CD4-positive, alpha-beta T cell (primary cell): ENCODE measurements at regions not wholly inside any gene's neighbourhood (a gene's known extent, or its start where the extent isn't known, plus 50 kb on each side); places are given as distances from the start of the nearest gene placed in this dataset.

ENCODE experiments used
- ATAC-seq: fragments of 200-7000 bp; cut with Tn5 transposase; one replicate; pipeline ENCODE4 v1.10.0; 2022; ENCODE audit warnings: mild to moderate bottlenecking; ENCODE audit not compliant: poor library complexity
- CTCF ChIA-PET: fragments of 350-600 bp; sonication (Branson Sonifier 250); formaldehyde crosslinking; loops from one replicate; lab custom pipeline; 2021; ENCODE audit warnings: antibody characterized with exemption, inconsistent platforms; lab: Charles Lee
- POLR2A ChIA-PET: fragments of 350-600 bp; sonication (Branson Sonifier 250); formaldehyde crosslinking; loops from one replicate; lab custom pipeline; 2021; ENCODE audit warnings: antibody characterized with exemption, inconsistent platforms; lab: Charles Lee
- DNase-seq, 14 experiments: peaks; one replicate each; pipeline ENCODE4 v3.0.0-alpha.2; 2013 to 2020; ENCODE audit warnings: mixed read lengths in 2 of 14
- H3K27ac ChIP-seq, 2 donors: one replicate each; pipeline versions ENCODE4 v1.5.1 to v1.7.0; 2013; ENCODE audit warnings: low read length in 2 of 2, low read depth in 1 of 2, mild to moderate bottlenecking in 1 of 2
- H3K27me3 ChIP-seq, 2 experiments: 1 replicate in 1 of 2; 2 replicates in 1 of 2; pipeline versions ENCODE4 v1.6.1 to v1.7.0; 2013; ENCODE audit warnings: low read length in 2 of 2, control low read depth in 1 of 2, mild to moderate bottlenecking in 1 of 2, moderate library complexity in 1 of 2; ENCODE audit not compliant: insufficient read depth in 2 of 2, control insufficient read depth in 1 of 2
- H3K36me3 ChIP-seq: one replicate; pipeline ENCODE4 v1.6.1; 2013; ENCODE audit warnings: low read length, control low read depth; ENCODE audit not compliant: insufficient read depth
- H3K4me1 ChIP-seq: one replicate; pipeline ENCODE4 v1.6.1; 2013; ENCODE audit warnings: low read length, control low read depth; ENCODE audit not compliant: insufficient read depth
- H3K4me3 ChIP-seq: one replicate; pipeline ENCODE4 v1.5.1; 2013; ENCODE audit warnings: mild to moderate bottlenecking, low read length, moderate library complexity
- H3K9me3 ChIP-seq, 2 experiments: 1 replicate in 1 of 2; 2 replicates in 1 of 2; pipeline versions ENCODE4 v1.6.1 to v1.7.0; 2013; ENCODE audit warnings: low read length in 2 of 2, mild to moderate bottlenecking in 2 of 2, control low read depth in 1 of 2, moderate library complexity in 1 of 2; ENCODE audit not compliant: control insufficient read depth in 1 of 2, insufficient read depth in 1 of 2
- H3K27ac Mint-ChIP-seq: one replicate; pipeline ENCODE4 v1.8.0; 2020; ENCODE audit warnings: mixed read lengths
- H3K27me3 Mint-ChIP-seq: one replicate; pipeline ENCODE4 v1.8.0; 2021; ENCODE audit warnings: mixed read lengths
- H3K36me3 Mint-ChIP-seq: one replicate; pipeline ENCODE4 v1.8.0; 2021; ENCODE audit warnings: low read depth, mixed read lengths
- H3K4me1 Mint-ChIP-seq: one replicate; pipeline ENCODE4 v1.8.0; 2021; ENCODE audit warnings: low read depth, mixed read lengths
- H3K4me3 Mint-ChIP-seq: one replicate; pipeline ENCODE4 v1.8.0; 2020; ENCODE audit warnings: mild to moderate bottlenecking, mixed read lengths
- H3K9me3 Mint-ChIP-seq: one replicate; pipeline ENCODE4 v1.8.0; 2020; ENCODE audit warnings: mixed read lengths
- CTCF ChIP-seq: fragments of 200-600 bp; IDR thresholded peaks from one replicate; pipeline ENCODE4 v1.8.0; 2022; ENCODE audit warnings: antibody characterized with exemption, mild to moderate bottlenecking
- intact Hi-C, 2 experiments: fragments of 100-400 bp; cut with DNase I in 1 of 2; cut with micrococcal nuclease in 1 of 2; formaldehyde crosslinking; loops; one replicate each; pipeline versions ENCODE4 v1.15.1 to v1.9.0; 2023 to 2025; cut with DNase I, micrococcal nuclease

GRCh38 chr2:23327416-23327815, 57.6 kb upstream of the KLHL29 start:
- no peaks in the 10 kb centered on the region for H3K36me3 Mint-ChIP-seq
- no peak for ATAC-seq
- peaks cover 18% of the 10 kb centered on the region for H3K27me3 Mint-ChIP-seq
- Histone ChIP-seq H3K36me3 (no peaks in the 10 kb centered on the region), H3K9me3 (peaks cover 0 to 4% of the 10 kb centered on the region in 2 experiments), H3K27ac (no peak overlapping the region), H3K27me3 (peaks cover 0 to 6% of the 10 kb centered on the region in 2 experiments), H3K4me1 (no peaks in the 10 kb centered on the region), H3K4me3 (no peak overlapping the region)
- no peak overlapping the region for H3K27ac Mint-ChIP-seq
- H3K9me3 Mint-ChIP-seq = no peaks in the 10 kb centered on the region
- no peak for TF ChIP-seq CTCF
- CTCF ChIA-PET = no interaction called here
- H3K4me1 Mint-ChIP-seq = no peaks in the 10 kb centered on the region
- no peak overlapping the region for H3K4me3 Mint-ChIP-seq
- POLR2A ChIA-PET = no interaction called here
- intact Hi-C loops = no loop called here
- no peak for DNase-seq

- Histone ChIP-seq H3K4me1 (no peaks in the 10 kb centered on the region), H3K4me3 (no peak overlapping the region), H3K9me3 (peaks cover 0 to 4% of the 10 kb centered on the region in 2 experiments), H3K36me3 (no peaks in the 10 kb centered on the region), H3K27ac (no peak overlapping the region), H3K27me3 (peaks cover 3 to 5% of the 10 kb centered on the region in 2 experiments)
- Mint-ChIP-seq H3K9me3 (no peaks in the 10 kb centered on the region), H3K4me1 (no peaks in the 10 kb centered on the region), H3K4me3 (no peak overlapping the region), H3K36me3 (no peaks in the 10 kb centered on the region), H3K27me3 (peaks cover 16% of the 10 kb centered on the region), H3K27ac (no peak overlapping the region)
- CTCF ChIA-PET = no interaction called here
- POLR2A ChIA-PET = no interaction called here
- DNase-seq = no peak
- no peak for ATAC-seq
- no peak for TF ChIP-seq CTCF
- intact Hi-C loops = no loop called here
These were observed 57.1 kb upstream of the KLHL29 start for GRCh38 chr2:23327887-23328286.

GRCh38 chr2:23330214-23330613, 54.8 kb upstream of the KLHL29 start:
- no peak overlapping the region for H3K27ac ChIP-seq
- H3K36me3 ChIP-seq = no peaks in the 10 kb centered on the region
- no peaks in the 10 kb centered on the region for H3K4me1 ChIP-seq
- DNase-seq (no peak), ATAC-seq (no peak)
- CTCF ChIA-PET = no interaction called here
- TF ChIP-seq CTCF = no peak
- no peaks in the 10 kb centered on the region for H3K4me1 Mint-ChIP-seq
- no peaks in the 10 kb centered on the region for H3K36me3 Mint-ChIP-seq
- H3K27me3 ChIP-seq = peaks cover 0 to 4% of the 10 kb centered on the region in 2 experiments
- no peak overlapping the region for H3K4me3 ChIP-seq
- H3K27ac Mint-ChIP-seq = no peak overlapping the region
- H3K9me3 Mint-ChIP-seq = no peaks in the 10 kb centered on the region
- intact Hi-C loops = no loop called here
- H3K27me3 Mint-ChIP-seq = peaks cover 13% of the 10 kb centered on the region
- H3K4me3 Mint-ChIP-seq = no peak overlapping the region
- no peaks in the 10 kb centered on the region for H3K9me3 ChIP-seq
- POLR2A ChIA-PET = no interaction called here
